ENCODE measurements at regions not wholly inside any gene's neighbourhood (a gene's known extent, or its start where the extent isn't known, plus 50 kb on each side); places are given as distances from the start of the nearest gene placed in this dataset.

- Histone ChIP-seq H3K36me3 (ENCODE audit: control insufficient read depth in 1 of 2, insufficient read depth in 2 of 2, low read depth in 1 of 2, low read length in 2 of 2) (no peaks in the 10 kb centered on the region), H3K4me2 (ENCODE audit: low read length, poor library complexity, severe bottlenecking) (no peak overlapping the region), H2BK15ac (ENCODE audit: low read depth, poor library complexity, severe bottlenecking) (no peak overlapping the region), H3K9ac (ENCODE audit: low read length) (no peak overlapping the region), H3K4me3 (ENCODE audit: insufficient read depth in 1 of 2, low read depth in 1 of 2, low read length in 2 of 2) (no peak overlapping the region), H4K8ac (ENCODE audit: low read length) (no peak overlapping the region), H2AK5ac (ENCODE audit: low read length, severe bottlenecking) (no peak overlapping the region), H3K27ac (ENCODE audit: low read length, poor library complexity, severe bottlenecking) (no peak overlapping the region), H3K9me3 (ENCODE audit: control insufficient read depth, low read length) (no peaks in the 10 kb centered on the region), H3K18ac (ENCODE audit: low read depth in 1 of 2, low read length in 2 of 2) (no peak overlapping the region), H3K4me1 (ENCODE audit: control insufficient read depth, insufficient read depth, low read depth, low read length) (no peaks in the 10 kb centered on the region), H2BK12ac (ENCODE audit: low read length in 2 of 2) (no peak overlapping the region), H2BK120ac (ENCODE audit: low read depth, low read length) (no peak overlapping the region), H3K79me1 (replicated peaks; ENCODE audit: low read length, poor library complexity, severe bottlenecking) (no peaks in the 10 kb centered on the region), H3K4ac (ENCODE audit: low read depth in 1 of 2, low read length in 2 of 2) (no peak overlapping the region), H4K91ac (ENCODE audit: low read length) (no peak overlapping the region), H2AFZ (ENCODE audit: low read depth, low read length) (no peak overlapping the region), H3K23ac (ENCODE audit: low read length in 2 of 2) (no peak overlapping the region), H3K14ac (ENCODE audit: low read length in 2 of 2) (no peak overlapping the region), H2BK5ac (ENCODE audit: low read depth, low read length, poor library complexity, severe bottlenecking) (no peak overlapping the region), H3K27me3 (ENCODE audit: control insufficient read depth in 1 of 2, insufficient read depth in 1 of 2, low read length in 2 of 2) (peaks cover 0 to 3% of the 10 kb centered on the region in 2 experiments)
- no peak for DNase-seq
- 96% methylated on average over 4 of the region's 4 CpGs for WGBS
Measured at GRCh38 chr16:79998143-79998542, 397.6 kb upstream of the MAF start.

- 67% methylated on average over 5 of the region's 6 CpGs for WGBS
Measured at GRCh38 chr16:79997257-79997656, 396.7 kb upstream of the MAF start.

GRCh38 chr16:79996321-79996720 is 395.8 kb upstream of the MAF start:
- H3K4me1 ChIP-seq (ENCODE audit: control insufficient read depth, insufficient read depth, low read depth, low read length), result no peaks in the 10 kb centered on the region
- no peaks in the 10 kb centered on the region for H3K9me3 ChIP-seq (ENCODE audit: control insufficient read depth, low read length)
- H3K23ac ChIP-seq (ENCODE audit: low read length in 2 of 2), result no peak overlapping the region
- no peak for DNase-seq
- H4K91ac ChIP-seq (ENCODE audit: low read length), result no peak overlapping the region
- H3K14ac ChIP-seq (ENCODE audit: low read length in 2 of 2), result no peak overlapping the region
- H3K18ac ChIP-seq (ENCODE audit: low read depth in 1 of 2, low read length in 2 of 2), result no peak overlapping the region
- no peak overlapping the region for H2BK15ac ChIP-seq (ENCODE audit: low read depth, poor library complexity, severe bottlenecking)
- no peak overlapping the region for H2BK12ac ChIP-seq (ENCODE audit: low read length in 2 of 2)
- H4K8ac ChIP-seq (ENCODE audit: low read length), result no peak overlapping the region
- H2BK120ac ChIP-seq (ENCODE audit: low read depth, low read length), result no peak overlapping the region
- no peak overlapping the region for H2AFZ ChIP-seq (ENCODE audit: low read depth, low read length)
- no peak overlapping the region for H3K4me2 ChIP-seq (ENCODE audit: low read length, poor library complexity, severe bottlenecking)
- H3K27me3 ChIP-seq (ENCODE audit: control insufficient read depth in 1 of 2, insufficient read depth in 1 of 2, low read length in 2 of 2), result peaks cover 0 to 3% of the 10 kb centered on the region in 2 experiments
- no peak overlapping the region for H2BK5ac ChIP-seq (ENCODE audit: low read depth, low read length, poor library complexity, severe bottlenecking)
- no peak overlapping the region for H3K27ac ChIP-seq (ENCODE audit: low read length, poor library complexity, severe bottlenecking)
- H3K79me1 ChIP-seq (replicated peaks; ENCODE audit: low read length, poor library complexity, severe bottlenecking), result no peaks in the 10 kb centered on the region
- no peaks in the 10 kb centered on the region for H3K36me3 ChIP-seq (ENCODE audit: control insufficient read depth in 1 of 2, insufficient read depth in 2 of 2, low read depth in 1 of 2, low read length in 2 of 2)
- H3K9ac ChIP-seq (ENCODE audit: low read length), result no peak overlapping the region
- H3K4me3 ChIP-seq (ENCODE audit: insufficient read depth in 1 of 2, low read depth in 1 of 2, low read length in 2 of 2), result no peak overlapping the region
- 70% methylated on average over 3 of the region's 3 CpGs for WGBS
- no peak overlapping the region for H2AK5ac ChIP-seq (ENCODE audit: low read length, severe bottlenecking)
- no peak overlapping the region for H3K4ac ChIP-seq (ENCODE audit: low read depth in 1 of 2, low read length in 2 of 2)

More at GRCh38 chr16:79997257-79997656, 396.7 kb upstream of the MAF start:
- H3K18ac ChIP-seq (ENCODE audit: low read depth in 1 of 2, low read length in 2 of 2), result no peak overlapping the region
- no peak overlapping the region for H4K91ac ChIP-seq (ENCODE audit: low read length)
- no peak overlapping the region for H3K27ac ChIP-seq (ENCODE audit: low read length, poor library complexity, severe bottlenecking)
- H2AFZ ChIP-seq (ENCODE audit: low read depth, low read length), result no peak overlapping the region
- no peaks in the 10 kb centered on the region for H3K79me1 ChIP-seq (replicated peaks; ENCODE audit: low read length, poor library complexity, severe bottlenecking)
- H2AK5ac ChIP-seq (ENCODE audit: low read length, severe bottlenecking), result no peak overlapping the region
- H3K27me3 ChIP-seq (ENCODE audit: control insufficient read depth in 1 of 2, insufficient read depth in 1 of 2, low read length in 2 of 2), result peaks cover 0 to 3% of the 10 kb centered on the region in 2 experiments
- no peak overlapping the region for H2BK15ac ChIP-seq (ENCODE audit: low read depth, poor library complexity, severe bottlenecking)
- H2BK120ac ChIP-seq (ENCODE audit: low read depth, low read length), result no peak overlapping the region
- no peak overlapping the region for H2BK12ac ChIP-seq (ENCODE audit: low read length in 2 of 2)
- no peak overlapping the region for H3K9ac ChIP-seq (ENCODE audit: low read length)
- H3K4me3 ChIP-seq (ENCODE audit: insufficient read depth in 1 of 2, low read depth in 1 of 2, low read length in 2 of 2), result no peak overlapping the region
- DNase-seq, result peak; percentile 15
- H3K4me2 ChIP-seq (ENCODE audit: low read length, poor library complexity, severe bottlenecking), result no peak overlapping the region
- no peak overlapping the region for H3K14ac ChIP-seq (ENCODE audit: low read length in 2 of 2)
- H2BK5ac ChIP-seq (ENCODE audit: low read depth, low read length, poor library complexity, severe bottlenecking), result no peak overlapping the region
- H3K4me1 ChIP-seq (ENCODE audit: control insufficient read depth, insufficient read depth, low read depth, low read length), result no peaks in the 10 kb centered on the region
- no peaks in the 10 kb centered on the region for H3K9me3 ChIP-seq (ENCODE audit: control insufficient read depth, low read length)
- H3K23ac ChIP-seq (ENCODE audit: low read length in 2 of 2), result no peak overlapping the region
- H3K4ac ChIP-seq (ENCODE audit: low read depth in 1 of 2, low read length in 2 of 2), result no peak overlapping the region
- H3K36me3 ChIP-seq (ENCODE audit: control insufficient read depth in 1 of 2, insufficient read depth in 2 of 2, low read depth in 1 of 2, low read length in 2 of 2), result no peaks in the 10 kb centered on the region
- H4K8ac ChIP-seq (ENCODE audit: low read length), result no peak overlapping the region

GRCh38 chr16:79995315-79995714 is 394.8 kb upstream of the MAF start:
- Histone ChIP-seq H3K4me3 (ENCODE audit: insufficient read depth in 1 of 2, low read depth in 1 of 2, low read length in 2 of 2) (no peak overlapping the region), H2BK12ac (ENCODE audit: low read length in 2 of 2) (no peak overlapping the region), H3K18ac (ENCODE audit: low read depth in 1 of 2, low read length in 2 of 2) (no peak overlapping the region), H2BK15ac (ENCODE audit: low read depth, poor library complexity, severe bottlenecking) (no peak overlapping the region), H3K4me1 (ENCODE audit: control insufficient read depth, insufficient read depth, low read depth, low read length) (no peaks in the 10 kb centered on the region), H2BK5ac (ENCODE audit: low read depth, low read length, poor library complexity, severe bottlenecking) (no peak overlapping the region), H3K36me3 (ENCODE audit: control insufficient read depth in 1 of 2, insufficient read depth in 2 of 2, low read depth in 1 of 2, low read length in 2 of 2) (no peaks in the 10 kb centered on the region), H3K9me3 (ENCODE audit: control insufficient read depth, low read length) (no peaks in the 10 kb centered on the region), H3K9ac (ENCODE audit: low read length) (no peak overlapping the region), H3K27ac (ENCODE audit: low read length, poor library complexity, severe bottlenecking) (no peak overlapping the region), H3K4me2 (ENCODE audit: low read length, poor library complexity, severe bottlenecking) (no peak overlapping the region), H3K14ac (ENCODE audit: low read length in 2 of 2) (no peak overlapping the region), H3K4ac (ENCODE audit: low read depth in 1 of 2, low read length in 2 of 2) (no peak overlapping the region), H3K79me1 (replicated peaks; ENCODE audit: low read length, poor library complexity, severe bottlenecking) (no peaks in the 10 kb centered on the region), H3K23ac (ENCODE audit: low read length in 2 of 2) (no peak overlapping the region), H4K8ac (ENCODE audit: low read length) (no peak overlapping the region), H3K27me3 (ENCODE audit: control insufficient read depth in 1 of 2, insufficient read depth in 1 of 2, low read length in 2 of 2) (no peaks in the 10 kb centered on the region), H2AK5ac (ENCODE audit: low read length, severe bottlenecking) (no peak overlapping the region), H2AFZ (ENCODE audit: low read depth, low read length) (no peak overlapping the region), H4K91ac (ENCODE audit: low read length) (no peak overlapping the region), H2BK120ac (ENCODE audit: low read depth, low read length) (no peak overlapping the region)
- DNase-seq, result no peak
- 94% methylated on average over 7 of the region's 7 CpGs for WGBS
